C4-2B (cell line): ENCODE measurements at regions not wholly inside any gene's neighbourhood (a gene's known extent, or its start where the extent isn't known, plus 50 kb on each side); places are given as distances from the start of the nearest gene placed in this dataset.

ENCODE experiments used
- H3K27ac ChIP-seq: fragments of 450-650 bp; 2 replicates; pipeline ENCODE4 v1.5.1; 2017
- ZFX ChIP-seq: fragments of 450-650 bp; IDR thresholded peaks from 2 replicates; pipeline ENCODE4 v1.6.1; 2017
- TF ChIP-seq, protein P1 (sequence below): fragments of 450-650 bp; conservative IDR thresholded peaks from 2 replicates; pipeline ENCODE4 v1.5.1; 2017; ENCODE audit warnings: mild to moderate bottlenecking

DNA sequence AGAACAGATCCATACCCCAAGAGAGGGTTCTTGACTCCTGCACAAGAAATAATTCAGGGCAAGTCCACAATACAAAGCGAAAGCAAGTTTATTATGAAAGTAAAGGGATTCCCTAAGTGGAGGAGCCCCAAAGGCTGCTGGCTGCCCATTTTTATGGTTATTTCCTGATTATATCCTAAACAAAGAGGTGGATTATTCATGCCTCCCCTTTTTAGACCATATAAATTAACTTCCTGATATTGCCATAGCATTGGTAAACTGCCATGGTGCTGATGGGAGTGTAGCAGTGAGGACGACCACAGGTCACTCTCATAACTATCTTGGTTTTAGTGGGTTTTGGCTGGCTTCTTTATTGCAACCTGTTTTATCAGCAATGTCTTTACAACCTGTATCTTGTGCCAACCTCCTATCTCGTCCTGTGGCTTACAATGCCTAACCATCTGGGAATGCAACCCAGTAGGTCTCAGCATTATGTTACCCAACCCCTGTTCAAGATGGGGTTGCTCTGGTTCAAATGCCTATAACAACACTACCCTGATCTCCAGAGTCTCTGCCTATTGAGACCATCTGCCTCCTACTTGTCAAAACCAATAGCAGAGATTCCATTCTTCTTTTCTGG is 154.4 kb upstream of the GRAMD2B start:
- TF ChIP-seq ZFX = no peak
- H3K27ac ChIP-seq = no peak overlapping the region

- no peak for TF ChIP-seq ZFX
- TF ChIP-seq, protein P1, sequence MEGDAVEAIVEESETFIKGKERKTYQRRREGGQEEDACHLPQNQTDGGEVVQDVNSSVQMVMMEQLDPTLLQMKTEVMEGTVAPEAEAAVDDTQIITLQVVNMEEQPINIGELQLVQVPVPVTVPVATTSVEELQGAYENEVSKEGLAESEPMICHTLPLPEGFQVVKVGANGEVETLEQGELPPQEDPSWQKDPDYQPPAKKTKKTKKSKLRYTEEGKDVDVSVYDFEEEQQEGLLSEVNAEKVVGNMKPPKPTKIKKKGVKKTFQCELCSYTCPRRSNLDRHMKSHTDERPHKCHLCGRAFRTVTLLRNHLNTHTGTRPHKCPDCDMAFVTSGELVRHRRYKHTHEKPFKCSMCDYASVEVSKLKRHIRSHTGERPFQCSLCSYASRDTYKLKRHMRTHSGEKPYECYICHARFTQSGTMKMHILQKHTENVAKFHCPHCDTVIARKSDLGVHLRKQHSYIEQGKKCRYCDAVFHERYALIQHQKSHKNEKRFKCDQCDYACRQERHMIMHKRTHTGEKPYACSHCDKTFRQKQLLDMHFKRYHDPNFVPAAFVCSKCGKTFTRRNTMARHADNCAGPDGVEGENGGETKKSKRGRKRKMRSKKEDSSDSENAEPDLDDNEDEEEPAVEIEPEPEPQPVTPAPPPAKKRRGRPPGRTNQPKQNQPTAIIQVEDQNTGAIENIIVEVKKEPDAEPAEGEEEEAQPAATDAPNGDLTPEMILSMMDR = no peak
- H3K27ac ChIP-seq = no peak overlapping the region
Measured at GRCh38 chr5:126269511-126269910, 153.7 kb upstream of the GRAMD2B start.

DNA sequence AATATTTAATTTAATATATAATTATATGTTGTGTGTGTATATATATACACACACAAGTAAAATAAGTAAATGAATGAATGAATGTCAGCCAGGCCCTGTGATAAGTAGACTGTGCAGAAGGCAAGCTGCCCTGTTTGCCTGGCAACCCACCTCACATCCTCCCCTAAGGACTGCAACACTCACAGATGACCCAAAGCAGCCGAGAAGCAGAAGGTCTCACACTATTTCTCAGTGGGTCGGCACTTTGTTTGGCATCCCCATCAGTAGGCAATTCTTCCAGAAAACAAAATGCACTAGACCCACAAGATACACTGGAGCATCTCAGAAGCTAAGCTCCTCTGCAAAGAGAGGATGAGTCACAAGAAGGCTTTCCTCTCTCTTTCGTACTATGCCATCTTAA is 152.1 kb upstream of the GRAMD2B start:
- no peak overlapping the region for H3K27ac ChIP-seq
- TF ChIP-seq, protein P1 = no peak
- no peak for TF ChIP-seq ZFX

- TF ChIP-seq, protein P1 = no peak
- no peak for TF ChIP-seq ZFX
- H3K27ac ChIP-seq = no peak overlapping the region
Measured at GRCh38 chr5:126274076-126274762, 149.0 kb upstream of the GRAMD2B start.

DNA sequence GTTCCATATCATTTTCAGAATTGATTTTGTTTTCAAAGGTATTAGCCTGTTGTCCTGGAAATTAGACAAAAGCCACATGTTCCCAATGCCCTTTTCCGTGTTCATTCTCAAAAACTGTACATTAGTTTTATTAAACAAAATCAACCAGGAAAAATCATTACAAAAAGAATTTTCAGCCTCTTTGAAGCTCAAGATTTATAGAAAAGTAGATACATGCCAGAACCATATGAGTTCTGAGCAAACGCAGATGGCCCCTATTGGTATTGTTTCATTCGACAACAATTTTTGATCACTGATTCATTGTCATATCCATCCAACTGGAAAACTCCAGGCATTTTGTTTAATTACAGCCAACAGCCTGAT is 148.5 kb upstream of the GRAMD2B start:
- no peak overlapping the region for H3K27ac ChIP-seq
- TF ChIP-seq ZFX = no peak

GRCh38 chr5:126277762-126278161 is 145.4 kb upstream of the GRAMD2B start:
- TF ChIP-seq, protein P1 = no peak
- TF ChIP-seq ZFX = no peak
- no peak overlapping the region for H3K27ac ChIP-seq

GRCh38 chr5:126280343-126280742 is 142.9 kb upstream of the GRAMD2B start:
- TF ChIP-seq, protein P1 = no peak
- no peak for TF ChIP-seq ZFX
- H3K27ac ChIP-seq = no peak overlapping the region

- H3K27ac ChIP-seq = no peak overlapping the region
- TF ChIP-seq, protein P1 = no peak
- no peak for TF ChIP-seq ZFX
Measured at GRCh38 chr5:126280846-126281245, 142.4 kb upstream of the GRAMD2B start.
